Iris pigment epithelial cell (primary cell): ENCODE measurements at regions not wholly inside any gene's neighbourhood (a gene's known extent, or its start where the extent isn't known, plus 50 kb on each side); places are given as distances from the start of the nearest gene placed in this dataset.
"Not testable (repeated sequence)": the region's sequence is repeated elsewhere in the genome, so short reads cannot be mapped to it uniquely, and the experiment has no call there.

Source experiments
- DNase-seq: peaks from one replicate; pipeline ENCODE4 v3.0.0-alpha.2; 2011; ENCODE audit warnings: low read depth

- DNase-seq: no peak
These were observed 149.3 kb downstream of the TGFB2 start for GRCh38 chr1:218494449-218494852.

DNA sequence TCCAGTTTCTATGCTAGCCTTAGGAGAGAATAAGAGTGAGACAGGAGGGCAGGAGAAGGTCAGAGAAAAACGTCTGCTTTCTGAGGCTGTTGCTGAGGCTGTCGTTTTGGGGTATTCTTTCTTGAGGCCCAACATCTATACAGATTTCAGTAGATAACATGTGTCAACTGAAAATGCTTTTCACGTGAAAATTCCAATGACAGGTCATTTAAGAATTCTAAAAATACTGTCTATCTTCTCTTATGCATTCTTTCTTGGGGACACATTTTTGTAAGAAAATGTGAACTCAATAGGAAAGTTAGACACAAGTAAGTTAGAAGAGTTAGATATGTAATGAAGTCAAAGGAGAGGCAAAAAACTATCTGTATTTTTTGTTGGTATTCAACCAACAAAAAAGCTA, 150.8 kb downstream of the TGFB2 start:
- DNase-seq: no peak

DNA sequence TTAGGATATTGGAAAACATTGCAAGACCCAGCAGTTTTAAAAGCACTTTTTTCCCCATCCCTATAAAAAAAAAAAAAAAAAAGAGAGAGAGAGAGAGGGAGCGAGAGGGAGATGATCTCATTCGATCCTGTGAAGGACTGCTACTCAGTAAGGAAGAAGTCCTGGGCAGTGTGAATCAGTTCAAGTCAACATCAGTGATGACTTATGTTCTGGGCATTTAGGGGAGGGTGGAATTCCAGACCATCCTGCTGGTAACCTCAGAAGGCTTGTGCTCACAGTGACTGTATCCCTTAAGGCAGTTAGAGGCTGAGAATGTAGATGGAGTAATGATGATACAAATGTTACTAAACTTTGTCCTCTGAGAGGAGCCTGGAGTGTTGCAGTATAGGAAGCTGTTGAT, 151.4 kb downstream of the TGFB2 start:
- DNase-seq: peak; percentile 100

GRCh38 chr1:218498056-218498938, 153.2 kb downstream of the TGFB2 start:
- peak; percentile 84 for DNase-seq

DNA sequence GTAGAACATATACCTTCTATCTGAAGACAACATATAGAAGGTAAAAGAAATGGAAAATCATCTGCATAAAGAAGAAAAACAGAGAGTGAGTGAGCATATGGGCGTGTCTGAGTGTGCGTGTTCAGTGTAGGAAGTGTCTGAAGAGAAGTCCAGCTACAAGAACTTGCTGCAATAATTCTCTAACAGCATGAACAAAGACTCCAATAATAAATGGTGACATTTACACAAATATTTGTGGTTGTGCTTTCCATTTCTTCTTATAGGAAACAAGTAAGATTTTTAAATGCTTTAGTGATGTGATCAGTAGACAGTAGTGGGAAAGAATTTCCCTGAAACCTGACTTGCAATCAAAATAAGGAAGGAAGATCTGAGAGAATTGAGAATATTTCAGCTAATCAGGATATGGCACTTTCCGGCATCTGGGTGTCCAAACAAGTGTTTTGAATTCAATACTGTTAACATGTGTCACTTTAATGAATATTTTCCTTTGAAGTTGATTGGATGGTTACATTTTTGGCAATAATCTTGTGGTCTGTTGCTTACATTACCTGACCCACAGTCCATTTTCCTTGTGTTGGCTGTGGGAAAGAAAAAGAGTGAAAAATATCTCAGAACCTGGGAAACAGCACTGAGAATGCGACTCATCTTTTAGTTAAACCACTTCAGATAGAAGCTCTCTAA, 154.0 kb downstream of the TGFB2 start:
- peak; percentile 93 for DNase-seq

- no peak for DNase-seq
These were observed 154.8 kb downstream of the TGFB2 start for GRCh38 chr1:218499911-218500310.

DNA sequence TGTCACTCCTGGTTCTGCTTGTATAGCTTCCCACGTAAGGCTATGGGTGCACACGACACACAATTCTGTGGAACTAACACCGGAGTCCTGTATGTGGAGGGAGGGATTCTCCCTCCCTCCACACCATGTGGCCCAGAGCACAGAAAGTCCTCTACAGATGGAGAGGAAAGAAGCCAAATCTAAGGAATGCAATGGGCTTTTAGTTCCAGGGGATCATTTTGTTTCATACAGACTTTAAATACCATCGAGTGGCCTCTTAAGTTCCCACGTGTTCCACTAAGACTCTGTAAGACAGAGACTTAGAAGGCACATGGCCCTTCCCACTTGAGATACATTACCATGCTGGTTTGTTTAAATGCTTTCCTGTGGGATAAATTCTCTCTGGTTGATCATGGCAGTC, 156.0 kb downstream of the TGFB2 start:
- no peak for DNase-seq

DNA sequence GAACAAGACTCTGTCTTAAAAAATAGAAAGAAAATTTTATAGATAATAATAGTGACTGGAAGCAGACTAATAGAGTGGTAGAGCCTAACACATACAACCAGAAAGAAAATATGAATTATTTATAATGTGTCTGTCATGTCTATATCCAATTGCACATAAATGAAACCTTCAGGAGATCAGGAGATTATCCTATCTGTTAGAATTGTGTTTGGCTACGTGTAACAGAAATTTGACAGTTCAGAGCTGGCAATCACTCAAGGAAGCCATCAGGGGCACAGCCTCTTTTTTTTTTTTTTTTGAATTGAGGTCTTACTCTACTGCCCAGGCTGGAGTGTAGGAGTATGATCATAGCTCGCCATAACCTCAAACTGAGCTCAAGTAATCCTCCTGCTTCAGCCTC, 157.2 kb downstream of the TGFB2 start:
- no peak for DNase-seq

- no peak for DNase-seq
These were observed 158.0 kb downstream of the TGFB2 start for GRCh38 chr1:218503102-218503501.

DNA sequence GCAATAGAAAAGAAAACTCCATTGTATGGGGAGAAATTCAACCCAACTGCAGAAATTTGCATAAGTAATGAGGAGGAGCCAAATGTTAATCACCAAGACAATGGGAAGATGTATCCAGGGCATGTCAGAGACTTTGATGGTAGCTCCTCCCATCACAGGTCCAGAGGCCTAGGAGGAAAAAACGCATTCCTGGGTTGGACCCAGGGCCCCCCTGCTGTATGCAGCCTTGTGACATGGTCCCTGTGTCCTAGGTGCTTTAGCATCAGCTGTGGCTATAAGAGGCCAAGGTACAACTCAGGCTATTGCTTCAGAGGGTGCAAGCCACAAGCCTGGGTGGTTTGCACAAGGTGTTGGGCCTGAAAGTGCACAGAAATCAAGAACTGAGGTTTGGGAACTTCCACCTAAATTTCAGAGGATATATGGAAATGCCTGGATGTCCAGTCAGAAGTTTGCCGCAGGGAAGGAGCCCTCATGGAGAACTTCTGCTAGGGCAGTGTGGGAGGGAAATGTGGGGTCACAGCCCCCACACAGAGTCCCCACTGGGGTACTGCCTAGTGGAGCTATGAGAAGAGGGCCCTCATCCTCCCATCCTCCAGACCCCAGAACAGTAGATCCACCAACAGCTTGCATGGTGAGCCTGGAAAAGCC, 162.3 kb downstream of the TGFB2 start:
- no peak for DNase-seq

GRCh38 chr1:218510153-218510772, 165.1 kb downstream of the TGFB2 start:
- DNase-seq: no peak

GRCh38 chr1:218513328-218513727, 168.2 kb downstream of the TGFB2 start:
- DNase-seq: no peak

DNA sequence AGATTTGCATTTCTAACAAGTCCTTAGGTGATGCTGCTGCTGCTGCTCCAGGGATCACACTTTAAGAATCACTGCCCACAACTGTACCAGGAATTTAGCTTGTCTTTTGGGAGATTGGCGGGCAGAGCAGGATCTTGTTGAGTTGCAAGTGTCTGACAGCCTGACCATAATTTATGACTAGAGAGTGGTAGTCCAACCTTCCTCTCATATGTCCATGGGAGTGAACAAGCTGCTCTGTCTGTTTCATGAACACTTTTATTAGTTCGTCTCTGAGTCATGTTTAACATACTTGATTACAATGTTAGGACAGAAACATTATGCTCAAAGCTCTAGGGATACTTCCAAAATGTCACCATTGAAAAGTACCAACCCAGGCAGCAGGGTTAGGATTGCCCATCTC, 169.6 kb downstream of the TGFB2 start:
- DNase-seq: no peak

DNA sequence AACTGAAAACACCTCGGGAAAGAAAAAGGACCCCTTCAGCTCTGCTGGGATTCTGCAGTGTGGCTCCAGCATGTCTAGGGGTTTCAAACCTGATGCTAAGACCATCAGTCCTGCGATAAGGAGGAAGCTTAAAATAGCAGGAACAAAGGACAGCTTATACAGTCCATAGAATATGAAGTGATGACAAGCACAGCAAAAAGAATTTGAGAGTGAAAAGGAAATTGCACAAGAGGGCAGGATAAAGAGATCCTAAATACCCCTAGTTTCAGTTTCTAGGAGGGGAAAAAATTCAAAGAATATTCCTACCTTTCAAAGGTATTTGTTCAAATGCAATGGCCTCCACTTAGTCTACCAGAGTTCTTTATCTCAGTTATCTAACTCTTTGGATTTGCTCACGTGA, 171.4 kb downstream of the TGFB2 start:
- no peak for DNase-seq

DNA sequence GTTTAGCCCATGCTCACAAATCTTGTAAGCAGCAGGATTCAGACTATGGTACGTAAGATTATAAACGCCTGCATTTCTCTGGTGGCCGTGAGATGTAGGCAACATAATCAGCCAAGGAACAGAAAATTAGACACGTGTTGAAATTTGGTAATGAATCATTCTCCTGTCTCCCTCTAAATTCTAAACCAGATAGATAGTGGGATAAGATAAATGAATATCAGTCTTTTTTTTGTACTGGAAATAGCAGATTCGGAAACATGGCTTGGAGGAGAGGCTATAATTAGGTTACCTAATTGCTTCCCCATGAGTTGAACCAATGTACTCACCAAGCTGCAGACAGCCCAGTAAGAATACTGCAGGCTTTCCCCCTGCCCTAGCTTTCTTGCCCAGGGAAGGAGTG, 172.3 kb downstream of the TGFB2 start:
- DNase-seq: no peak

DNA sequence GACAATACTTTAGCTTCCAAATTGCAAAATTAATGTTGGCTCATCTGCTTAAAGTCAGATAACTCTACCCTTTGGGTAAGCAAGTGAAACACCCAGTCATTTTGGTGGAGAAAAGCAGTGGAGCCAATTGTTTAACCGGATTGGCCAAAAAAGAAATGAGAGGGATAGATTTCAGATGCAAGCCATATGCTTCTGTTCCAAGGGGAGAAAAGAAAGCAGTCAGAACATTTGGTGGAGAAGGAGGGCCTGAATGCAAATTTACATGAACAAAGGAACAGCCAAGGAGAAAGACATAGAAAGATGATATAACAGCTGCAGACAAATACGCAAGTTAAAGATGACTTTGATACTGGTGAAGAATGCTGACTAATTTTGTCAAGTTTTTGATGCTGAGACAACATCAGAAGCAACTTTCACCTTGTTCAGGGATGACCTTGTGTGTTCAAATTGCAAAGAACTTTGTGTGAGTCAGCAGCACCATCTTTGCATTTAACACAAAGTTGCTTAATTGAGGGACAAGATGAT, 173.1 kb downstream of the TGFB2 start:
- DNase-seq: no peak

DNA sequence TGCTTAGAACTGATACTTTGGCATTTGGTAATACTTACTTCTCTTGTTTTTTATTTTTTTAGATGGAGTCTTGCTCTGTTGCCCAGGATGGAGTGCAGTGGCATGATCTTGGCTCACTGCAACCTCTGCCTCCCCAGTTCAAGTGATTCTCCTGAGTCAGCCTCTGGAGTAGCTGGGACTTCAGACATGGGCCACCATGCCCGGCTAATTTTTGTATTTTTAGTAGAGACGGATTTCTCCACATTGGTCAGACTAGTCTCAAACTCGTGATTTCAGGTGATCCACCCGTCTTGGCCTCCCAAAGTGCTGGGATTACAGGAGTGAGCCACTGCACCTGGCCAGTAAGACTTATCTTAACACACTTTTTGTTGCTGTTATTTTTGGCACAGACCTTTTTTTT, 175.5 kb downstream of the TGFB2 start:
- DNase-seq: not testable (repeated sequence)

GRCh38 chr1:218521414-218522169, 176.5 kb downstream of the TGFB2 start:
- DNase-seq: peak; percentile 34

- no peak for DNase-seq
These were observed 179.4 kb downstream of the TGFB2 start for GRCh38 chr1:218524526-218524925.

DNA sequence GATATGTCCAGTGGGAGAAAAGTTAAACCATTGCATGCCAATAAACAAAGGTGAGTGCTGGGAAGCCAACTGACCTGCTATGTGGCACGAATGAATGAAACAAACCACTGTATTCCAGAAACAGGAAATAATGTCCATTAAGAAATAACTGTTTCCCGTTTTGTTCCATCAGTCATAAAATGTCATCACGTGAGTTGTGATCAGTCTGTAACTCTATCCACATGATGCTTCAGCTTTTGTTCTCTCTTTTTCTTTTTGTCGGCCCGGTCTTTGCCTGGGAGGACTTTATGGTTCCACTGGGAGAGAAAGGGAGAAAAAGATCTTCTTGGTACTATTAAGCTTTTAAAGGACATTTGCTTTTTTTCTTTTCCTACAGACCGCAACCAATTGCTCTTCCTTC, 179.9 kb downstream of the TGFB2 start:
- DNase-seq: no peak

DNA sequence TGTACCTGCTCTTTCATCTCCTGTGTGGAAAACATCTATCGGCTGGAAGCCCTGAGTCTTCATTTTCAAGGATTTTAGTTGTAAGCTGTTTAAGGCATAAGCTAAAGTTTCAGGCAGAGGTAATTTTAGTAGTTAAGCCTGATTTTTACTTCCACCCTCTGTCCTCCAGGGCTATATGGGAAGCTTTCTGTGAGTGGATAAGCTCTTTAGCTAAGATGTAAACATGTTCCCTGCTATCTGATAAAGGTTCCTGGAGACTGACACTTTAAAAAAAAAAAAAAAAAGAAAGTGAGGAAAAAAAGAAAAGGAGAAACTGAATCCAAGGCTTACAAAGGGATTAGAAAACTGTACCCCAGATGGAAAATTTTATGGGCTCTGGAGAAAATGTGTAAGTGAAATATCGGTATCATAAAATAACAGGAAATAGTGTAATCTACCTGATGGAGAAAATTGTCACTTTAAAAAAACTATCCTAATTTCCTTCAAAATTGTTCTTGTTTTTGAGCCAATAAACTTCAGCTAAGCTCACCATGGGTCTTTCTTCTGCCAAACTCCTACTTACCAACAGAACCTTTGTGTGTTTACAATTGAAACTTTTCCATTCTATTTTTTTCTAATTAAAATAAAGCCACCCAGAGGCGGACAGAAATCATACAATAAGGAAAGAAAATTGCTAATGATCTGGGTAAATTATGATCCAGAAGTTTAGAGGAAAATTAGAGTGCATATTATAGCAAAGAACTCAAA, 180.5 kb downstream of the TGFB2 start:
- peak; percentile 37 for DNase-seq
